ENCODE measurements at regions not wholly inside any gene's neighbourhood (a gene's known extent, or its start where the extent isn't known, plus 50 kb on each side); places are given as distances from the start of the nearest gene placed in this dataset.

DNA sequence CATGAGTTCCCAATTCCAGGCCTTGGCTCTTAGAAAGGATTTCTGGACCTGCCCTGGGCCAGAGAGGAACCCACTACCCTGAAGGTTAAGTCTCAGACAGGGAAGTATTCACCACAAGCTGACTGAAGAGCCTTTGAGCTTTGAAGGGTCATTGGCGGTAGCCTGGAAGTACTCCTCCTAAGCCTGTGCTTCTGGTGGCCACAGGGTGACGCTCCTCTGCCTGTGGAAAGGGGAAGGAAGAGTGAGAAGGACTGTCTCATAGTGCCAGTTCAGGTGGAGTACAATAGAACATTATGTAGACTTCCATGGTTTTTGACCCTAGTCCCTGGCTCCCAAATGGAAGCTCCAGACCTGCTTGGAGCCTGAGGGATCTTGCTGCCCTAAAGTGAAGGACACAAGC lies 1233.2 kb upstream of the CDH6 start (continued):
- TF ChIP-seq RNF2 (IDR thresholded peaks at IDR 0.05; ENCODE audit: borderline replicate concordance, low read depth, low read length, missing control alignments, poor library complexity, severe bottlenecking), result no peak
- no peak for TF ChIP-seq CEBPB (IDR thresholded peaks at IDR 0.05; ENCODE audit: low read depth, low read length)
- no peak for TF ChIP-seq CHD7 (IDR thresholded peaks at IDR 0.05; ENCODE audit: insufficient replicate concordance, low read length)
- TF ChIP-seq POLR2A (IDR thresholded peaks at IDR 0.05; ENCODE audit: control extremely low read depth in 1 of 2, low read depth in 2 of 2, low read length in 2 of 2), result no peak
- TF ChIP-seq CHD2 (IDR thresholded peaks at IDR 0.05; ENCODE audit: low read length), result no peak
- no peak for TF ChIP-seq SAP30 (IDR thresholded peaks at IDR 0.05; ENCODE audit: insufficient read depth, insufficient replicate concordance, low read length)
- TF ChIP-seq EP300 (IDR thresholded peaks at IDR 0.05; ENCODE audit: borderline replicate concordance in 1 of 2, low read depth in 2 of 2, low read length in 2 of 2), result no peak

All from H1 (cell line).